ENCODE measurements at regions not wholly inside any gene's neighbourhood (a gene's known extent, or its start where the extent isn't known, plus 50 kb on each side); places are given as distances from the start of the nearest gene placed in this dataset.

DNA sequence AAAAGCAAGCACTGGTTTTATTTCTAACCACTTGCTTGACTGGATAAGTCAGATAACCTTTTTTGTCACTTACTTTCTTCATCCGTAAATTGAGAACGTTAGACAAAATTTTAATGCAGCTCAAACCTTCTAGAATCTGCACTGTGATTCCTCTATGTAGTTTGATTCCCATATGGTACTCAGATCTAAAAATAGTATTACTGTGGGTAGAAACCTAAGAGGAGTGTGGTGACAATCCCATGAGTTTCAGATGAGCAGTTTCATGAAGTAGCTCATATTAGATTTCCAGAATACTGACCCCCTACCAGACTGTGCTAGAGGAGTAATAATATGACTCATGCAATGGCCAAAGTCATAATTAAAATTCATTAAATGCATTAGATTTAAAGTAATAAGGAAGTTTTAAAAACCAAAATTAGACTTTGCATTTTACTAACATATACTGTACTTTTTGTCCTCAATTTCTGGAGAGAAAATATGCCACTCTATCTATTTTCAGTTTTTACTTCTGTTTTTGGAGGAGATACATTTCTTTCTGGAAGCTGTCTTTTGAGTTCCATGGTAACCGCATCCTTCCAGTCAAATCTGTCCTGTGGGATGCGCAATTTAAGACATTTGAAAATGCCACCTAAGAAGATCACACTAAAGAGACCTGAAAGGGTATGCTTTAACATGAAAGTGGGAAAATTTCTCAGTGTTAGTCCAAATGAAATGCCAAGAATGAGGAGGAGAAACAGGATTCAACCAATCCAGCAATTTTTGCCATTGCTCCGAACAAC is 64.1 kb upstream of the GPM6A start:
- Histone ChIP-seq H3K4me1 (ENCODE audit: control insufficient read depth, insufficient read depth, low read length) (no peaks in the 10 kb centered on the region), H3K27me3 (ENCODE audit: control insufficient read depth, insufficient read depth, low read length) (no peaks in the 10 kb centered on the region), H3K9me3 (ENCODE audit: control insufficient read depth, insufficient read depth, low read length) (peaks cover 2% of the 10 kb centered on the region), H3K36me3 (ENCODE audit: control insufficient read depth, insufficient read depth, low read length) (no peaks in the 10 kb centered on the region), H3K27ac (ENCODE audit: low read length) (no peak overlapping the region), H3K4me3 (ENCODE audit: low read length) (no peak overlapping the region)
- no peaks in the 10 kb centered on the region for H3K4me1 Mint-ChIP-seq
- peaks cover 7% of the 10 kb centered on the region for H3K36me3 Mint-ChIP-seq
- WGBS (ENCODE audit: insufficient coverage) = 97% methylated on average over 5 of the region's 5 CpGs
- H3K4me3 Mint-ChIP-seq = no peak overlapping the region
- no peak overlapping the region for H3K27ac Mint-ChIP-seq
- DNase-seq (no peak), ATAC-seq (no peak)
- intact Hi-C loops (cut with micrococcal nuclease) = no loop called here
- peaks cover 13 to 16% of the 10 kb centered on the region in 2 donors for H3K9me3 Mint-ChIP-seq
- TF ChIP-seq, protein P1, sequence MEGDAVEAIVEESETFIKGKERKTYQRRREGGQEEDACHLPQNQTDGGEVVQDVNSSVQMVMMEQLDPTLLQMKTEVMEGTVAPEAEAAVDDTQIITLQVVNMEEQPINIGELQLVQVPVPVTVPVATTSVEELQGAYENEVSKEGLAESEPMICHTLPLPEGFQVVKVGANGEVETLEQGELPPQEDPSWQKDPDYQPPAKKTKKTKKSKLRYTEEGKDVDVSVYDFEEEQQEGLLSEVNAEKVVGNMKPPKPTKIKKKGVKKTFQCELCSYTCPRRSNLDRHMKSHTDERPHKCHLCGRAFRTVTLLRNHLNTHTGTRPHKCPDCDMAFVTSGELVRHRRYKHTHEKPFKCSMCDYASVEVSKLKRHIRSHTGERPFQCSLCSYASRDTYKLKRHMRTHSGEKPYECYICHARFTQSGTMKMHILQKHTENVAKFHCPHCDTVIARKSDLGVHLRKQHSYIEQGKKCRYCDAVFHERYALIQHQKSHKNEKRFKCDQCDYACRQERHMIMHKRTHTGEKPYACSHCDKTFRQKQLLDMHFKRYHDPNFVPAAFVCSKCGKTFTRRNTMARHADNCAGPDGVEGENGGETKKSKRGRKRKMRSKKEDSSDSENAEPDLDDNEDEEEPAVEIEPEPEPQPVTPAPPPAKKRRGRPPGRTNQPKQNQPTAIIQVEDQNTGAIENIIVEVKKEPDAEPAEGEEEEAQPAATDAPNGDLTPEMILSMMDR (IDR thresholded peaks at IDR 0.05) = no peak
- H3K27me3 Mint-ChIP-seq (ENCODE audit: low read depth in 2 of 2) = no peaks in the 10 kb centered on the region

DNA sequence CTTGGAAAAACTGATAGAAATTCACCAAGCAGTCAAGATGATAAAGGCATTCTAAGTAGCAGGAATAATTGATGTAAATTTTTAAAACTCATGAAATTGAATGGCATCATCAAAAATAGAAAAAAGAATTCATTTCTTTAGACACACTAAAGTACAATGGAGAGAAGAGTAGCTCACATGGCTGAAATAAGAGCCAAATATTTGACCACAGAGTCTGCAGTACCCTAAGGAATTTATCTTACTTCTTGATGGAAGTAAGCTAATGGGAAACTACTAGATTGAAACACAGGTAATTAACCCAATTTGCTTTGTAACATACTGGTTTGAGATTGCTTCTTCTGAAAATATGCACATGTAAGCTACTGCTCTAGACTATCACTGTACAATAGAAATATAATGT is 70.8 kb upstream of the GPM6A start:
- no peak for ATAC-seq
- Histone ChIP-seq H3K27ac (ENCODE audit: low read length) (no peak overlapping the region), H3K4me1 (ENCODE audit: control insufficient read depth, insufficient read depth, low read length) (no peaks in the 10 kb centered on the region), H3K36me3 (ENCODE audit: control insufficient read depth, insufficient read depth, low read length) (no peaks in the 10 kb centered on the region), H3K27me3 (ENCODE audit: control insufficient read depth, insufficient read depth, low read length) (no peaks in the 10 kb centered on the region), H3K4me3 (ENCODE audit: low read length) (no peak overlapping the region), H3K9me3 (ENCODE audit: control insufficient read depth, insufficient read depth, low read length) (peaks cover 2% of the 10 kb centered on the region)
- TF ChIP-seq, protein P1 (IDR thresholded peaks at IDR 0.05) = no peak
- H3K27me3 Mint-ChIP-seq (ENCODE audit: low read depth in 2 of 2) = no peaks in the 10 kb centered on the region
- intact Hi-C loops (cut with micrococcal nuclease) = no loop called here
- peaks cover 7 to 17% of the 10 kb centered on the region in 2 donors for H3K9me3 Mint-ChIP-seq
- H3K4me3 Mint-ChIP-seq = no peak overlapping the region
- H3K27ac Mint-ChIP-seq = no peak overlapping the region
- DNase-seq = no peak
- no peaks in the 10 kb centered on the region for H3K4me1 Mint-ChIP-seq
- H3K36me3 Mint-ChIP-seq = peaks cover 7% of the 10 kb centered on the region

DNA sequence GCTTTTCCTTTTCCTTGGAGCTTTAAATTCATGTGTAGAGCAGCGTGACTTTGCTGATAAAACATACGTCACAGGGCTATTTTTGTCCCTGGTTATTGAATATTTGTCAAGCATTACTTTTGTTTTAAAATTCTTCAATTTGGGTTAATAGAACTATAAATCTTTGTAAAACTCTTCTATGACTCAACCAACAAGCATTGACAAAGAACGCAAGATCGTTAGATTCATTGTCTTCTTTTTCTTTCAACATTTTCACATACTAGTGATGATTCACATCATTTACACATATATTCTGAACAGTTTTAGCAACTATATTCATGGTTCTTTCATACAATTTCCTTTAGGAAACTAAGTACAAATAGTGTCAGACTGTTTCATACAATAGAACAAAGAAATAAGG is 72.0 kb upstream of the GPM6A start:
- Histone ChIP-seq H3K9me3 (ENCODE audit: control insufficient read depth, insufficient read depth, low read length) (no peaks in the 10 kb centered on the region), H3K4me3 (ENCODE audit: low read length) (no peak overlapping the region), H3K36me3 (ENCODE audit: control insufficient read depth, insufficient read depth, low read length) (no peaks in the 10 kb centered on the region), H3K4me1 (ENCODE audit: control insufficient read depth, insufficient read depth, low read length) (no peaks in the 10 kb centered on the region), H3K27me3 (ENCODE audit: control insufficient read depth, insufficient read depth, low read length) (no peaks in the 10 kb centered on the region), H3K27ac (ENCODE audit: low read length) (no peak overlapping the region)
- Mint-ChIP-seq H3K27ac (no peak overlapping the region), H3K27me3 (ENCODE audit: low read depth in 2 of 2) (no peaks in the 10 kb centered on the region), H3K36me3 (peaks cover 5% of the 10 kb centered on the region), H3K4me3 (no peak overlapping the region), H3K9me3 (peaks cover 7 to 12% of the 10 kb centered on the region in 2 donors), H3K4me1 (no peaks in the 10 kb centered on the region)
- WGBS (ENCODE audit: insufficient coverage) = 60% methylated on average over 3 of the region's 4 CpGs
- ATAC-seq (no peak), DNase-seq (no peak)
- TF ChIP-seq, protein P1 (IDR thresholded peaks at IDR 0.05) = no peak
- intact Hi-C loops (cut with micrococcal nuclease) = no loop called here

DNA sequence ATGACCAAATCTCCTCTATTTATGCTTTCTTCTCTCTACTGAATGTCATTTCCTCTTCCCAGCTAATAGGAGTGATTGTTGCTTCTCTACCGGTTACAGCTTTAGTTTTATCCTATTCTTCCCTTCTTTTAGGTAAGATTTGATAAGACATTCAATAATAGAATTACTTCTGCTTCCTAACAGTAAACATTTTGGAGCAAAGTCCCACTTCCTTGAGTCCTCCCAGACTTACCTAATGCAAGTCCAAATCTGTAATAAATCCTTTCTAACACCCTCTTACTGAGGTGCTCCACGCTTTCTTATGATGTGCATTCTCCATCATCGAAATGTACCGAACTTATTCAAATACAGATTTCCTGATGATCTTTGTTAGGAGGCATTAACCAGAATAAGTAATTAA is 79.2 kb upstream of the GPM6A start:
- Histone ChIP-seq H3K4me1 (ENCODE audit: control insufficient read depth, insufficient read depth, low read length) (no peaks in the 10 kb centered on the region), H3K4me3 (ENCODE audit: low read length) (no peak overlapping the region), H3K9me3 (ENCODE audit: control insufficient read depth, insufficient read depth, low read length) (no peaks in the 10 kb centered on the region), H3K36me3 (ENCODE audit: control insufficient read depth, insufficient read depth, low read length) (no peaks in the 10 kb centered on the region), H3K27ac (ENCODE audit: low read length) (no peak overlapping the region), H3K27me3 (ENCODE audit: control insufficient read depth, insufficient read depth, low read length) (no peaks in the 10 kb centered on the region)
- H3K27ac Mint-ChIP-seq = no peak overlapping the region
- H3K36me3 Mint-ChIP-seq = no peaks in the 10 kb centered on the region
- ATAC-seq (no peak), DNase-seq (no peak)
- H3K9me3 Mint-ChIP-seq = peaks cover 8 to 9% of the 10 kb centered on the region in 2 donors
- H3K4me1 Mint-ChIP-seq = no peaks in the 10 kb centered on the region
- 90% methylated on average over 2 of the region's 4 CpGs for WGBS (ENCODE audit: insufficient coverage)
- H3K4me3 Mint-ChIP-seq = no peak overlapping the region
- TF ChIP-seq, protein P1 (IDR thresholded peaks at IDR 0.05) = no peak
- H3K27me3 Mint-ChIP-seq (ENCODE audit: low read depth in 2 of 2) = no peaks in the 10 kb centered on the region
- intact Hi-C loops (cut with micrococcal nuclease) = no loop called here

Data from natural killer cell (primary cell).